ENCODE measurements at regions not wholly inside any gene's neighbourhood (a gene's known extent, or its start where the extent isn't known, plus 50 kb on each side); places are given as distances from the start of the nearest gene placed in this dataset.

DNA sequence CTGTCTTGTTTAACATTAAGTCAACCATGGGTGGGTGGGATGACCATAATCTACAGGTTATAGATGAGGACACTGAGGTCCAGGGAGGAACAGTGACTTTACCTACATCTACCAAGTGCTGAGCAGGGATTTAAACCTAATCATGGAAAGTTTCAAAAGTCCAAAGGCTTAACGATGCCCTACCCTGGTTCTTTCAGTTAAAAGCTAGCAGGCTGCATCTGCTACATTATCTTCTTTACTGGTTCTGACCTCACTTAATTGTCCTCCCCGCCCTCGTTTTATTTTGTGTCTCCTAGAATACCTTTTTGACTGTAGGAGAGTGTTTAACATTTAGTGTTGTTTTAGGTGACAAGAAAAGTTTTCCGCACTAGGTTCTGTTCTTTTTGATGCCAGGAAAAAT, 735.2 kb downstream of the TLR4 start:
- H4K8ac ChIP-seq (replicated peaks; ENCODE audit: insufficient read length, low read depth, low read length) = no peak overlapping the region
- no peaks in the 10 kb centered on the region for H3K27me3 ChIP-seq (ENCODE audit: insufficient read depth, low read length)
- Mint-ChIP-seq H3K9me3 (no peaks in the 10 kb centered on the region), H3K27ac (no peak overlapping the region), H3K4me3 (no peak overlapping the region), H3K27me3 (ENCODE audit: low read depth) (no peaks in the 10 kb centered on the region), H3K4me1 (no peaks in the 10 kb centered on the region), H3K36me3 (ENCODE audit: insufficient read depth in 1 of 3, low read depth in 3 of 3) (no peaks in the 10 kb centered on the region)
- H3K18ac ChIP-seq (ENCODE audit: insufficient read length, low read depth, low read length) = no peak overlapping the region
- H3K27ac ChIP-seq (ENCODE audit: insufficient read length, low read depth, low read length) = no peak overlapping the region
- no peaks in the 10 kb centered on the region for H3K9me3 ChIP-seq (ENCODE audit: control insufficient read depth, low read depth, low read length)
- H3K23me2 ChIP-seq (ENCODE audit: insufficient read length, low read depth, low read length, poor library complexity, severe bottlenecking) = no peaks in the 10 kb centered on the region
- H3K4me1 ChIP-seq (ENCODE audit: insufficient read depth, low read length) = no peaks in the 10 kb centered on the region
- H3K23ac ChIP-seq (ENCODE audit: insufficient read length, low read depth, low read length) = no peak overlapping the region
- no peak overlapping the region for H4K5ac ChIP-seq (ENCODE audit: insufficient read length, low read depth, low read length)
- H2AK5ac ChIP-seq (ENCODE audit: insufficient read length, low read length) = no peak overlapping the region
- H3K14ac ChIP-seq (ENCODE audit: insufficient read depth, low read length) = no peak overlapping the region
- no peak overlapping the region for H3K4me2 ChIP-seq (ENCODE audit: insufficient read depth, insufficient read length, low read length)
- no peak overlapping the region for H2BK5ac ChIP-seq (ENCODE audit: insufficient read length, low read length)
- no peak for DNase-seq
- no peak overlapping the region for H2BK120ac ChIP-seq (ENCODE audit: low read depth, low read length, poor library complexity, severe bottlenecking)
- H3K79me1 ChIP-seq (ENCODE audit: insufficient read depth, low read depth, low read length, poor library complexity, severe bottlenecking) = no peaks in the 10 kb centered on the region
- TF ChIP-seq, protein P1, sequence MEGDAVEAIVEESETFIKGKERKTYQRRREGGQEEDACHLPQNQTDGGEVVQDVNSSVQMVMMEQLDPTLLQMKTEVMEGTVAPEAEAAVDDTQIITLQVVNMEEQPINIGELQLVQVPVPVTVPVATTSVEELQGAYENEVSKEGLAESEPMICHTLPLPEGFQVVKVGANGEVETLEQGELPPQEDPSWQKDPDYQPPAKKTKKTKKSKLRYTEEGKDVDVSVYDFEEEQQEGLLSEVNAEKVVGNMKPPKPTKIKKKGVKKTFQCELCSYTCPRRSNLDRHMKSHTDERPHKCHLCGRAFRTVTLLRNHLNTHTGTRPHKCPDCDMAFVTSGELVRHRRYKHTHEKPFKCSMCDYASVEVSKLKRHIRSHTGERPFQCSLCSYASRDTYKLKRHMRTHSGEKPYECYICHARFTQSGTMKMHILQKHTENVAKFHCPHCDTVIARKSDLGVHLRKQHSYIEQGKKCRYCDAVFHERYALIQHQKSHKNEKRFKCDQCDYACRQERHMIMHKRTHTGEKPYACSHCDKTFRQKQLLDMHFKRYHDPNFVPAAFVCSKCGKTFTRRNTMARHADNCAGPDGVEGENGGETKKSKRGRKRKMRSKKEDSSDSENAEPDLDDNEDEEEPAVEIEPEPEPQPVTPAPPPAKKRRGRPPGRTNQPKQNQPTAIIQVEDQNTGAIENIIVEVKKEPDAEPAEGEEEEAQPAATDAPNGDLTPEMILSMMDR (conservative IDR thresholded peaks at IDR 0.05) = no peak
- no peak overlapping the region for H2BK20ac ChIP-seq (ENCODE audit: low read depth, low read length, poor library complexity, severe bottlenecking)
- H3T11ph ChIP-seq (ENCODE audit: low read length) = no peak overlapping the region
- WGBS (ENCODE audit: extremely low coverage, insufficient read length, low lambda C conversion rate) = no CpG with 5 or more reads among the region's 4 CpGs
- no peaks in the 10 kb centered on the region for H4K20me1 ChIP-seq (ENCODE audit: control insufficient read depth, insufficient read depth, insufficient read length)
- no peak overlapping the region for H4K91ac ChIP-seq (ENCODE audit: insufficient read length, low read depth, low read length)
- no peak overlapping the region for H3K56ac ChIP-seq (ENCODE audit: insufficient read length, low read depth, low read length)
- H3K4ac ChIP-seq (ENCODE audit: low read depth, low read length) = no peak overlapping the region
- no peak overlapping the region for H2BK15ac ChIP-seq (ENCODE audit: low read depth, low read length)
- H3K79me2 ChIP-seq (ENCODE audit: insufficient read depth, low read length) = no peaks in the 10 kb centered on the region
- no peak overlapping the region for H3K9ac ChIP-seq (ENCODE audit: extremely low read depth, insufficient read length, low read length)
- no peak overlapping the region for H2AFZ ChIP-seq (ENCODE audit: low read length)
- H2BK12ac ChIP-seq (ENCODE audit: insufficient read length, low read depth, low read length) = no peak overlapping the region

Measured in H9 (cell line).